Left ventricle myocardium inferior (tissue), 1 donor: ENCODE measurements at regions not wholly inside any gene's neighbourhood (a gene's known extent, or its start where the extent isn't known, plus 50 kb on each side); places are given as distances from the start of the nearest gene placed in this dataset.

Experiments used
- DNase-seq: peaks from one replicate; pipeline ENCODE4 v3.0.0-alpha.2; 2020
- H3K27ac ChIP-seq: fragments of 200-600 bp; replicated peaks from 2 replicates; pipeline ENCODE4 v1.8.0; 2021
- H3K27me3 ChIP-seq: fragments of 200-600 bp; 2 replicates; pipeline ENCODE4 v1.8.0; 2021; ENCODE audit warnings: low read depth
- H3K36me3 ChIP-seq: fragments of 200-600 bp; 2 replicates; pipeline ENCODE4 v1.8.0; 2021
- H3K4me1 ChIP-seq: fragments of 200-600 bp; 2 replicates; pipeline ENCODE4 v1.8.0; 2021
- H3K4me3 ChIP-seq: fragments of 200-600 bp; 2 replicates; pipeline ENCODE4 v1.8.0; 2021; ENCODE audit warnings: mild to moderate bottlenecking, moderate library complexity
- H3K9me3 ChIP-seq: fragments of 200-600 bp; replicated peaks from 2 replicates; pipeline ENCODE4 v1.8.0; 2021
- CTCF ChIP-seq: fragments of 200-600 bp; IDR thresholded peaks from 2 replicates; pipeline ENCODE4 v1.8.0; 2021; ENCODE audit warnings: antibody characterized with exemption, mild to moderate bottlenecking, borderline replicate concordance
- intact Hi-C: fragments of 100-400 bp; cut with micrococcal nuclease; formaldehyde crosslinking; loops from one replicate; pipeline ENCODE4 v1.11.0; 2022
- donor health status: DM: no; HTN: yes; CAD: no; lungs with severe emphysema.

- H3K4me3 ChIP-seq, result no peak overlapping the region
- intact Hi-C loops, result no loop called here
- H3K4me1 ChIP-seq, result peaks cover 6% of the 10 kb centered on the region
- no peaks in the 10 kb centered on the region for H3K36me3 ChIP-seq
- no peaks in the 10 kb centered on the region for H3K9me3 ChIP-seq
- DNase-seq, result no peak
- no peak for TF ChIP-seq CTCF
- peaks cover 15% of the 10 kb centered on the region for H3K27me3 ChIP-seq
- H3K27ac ChIP-seq, result no peak overlapping the region
Measured at GRCh38 chr12:124093297-124093696, 120.3 kb downstream of the ZNF664 start.

GRCh38 chr12:124094188-124094587, 121.2 kb downstream of the ZNF664 start:
- Histone ChIP-seq H3K27ac (no peak overlapping the region), H3K4me1 (peaks cover 6% of the 10 kb centered on the region), H3K36me3 (no peaks in the 10 kb centered on the region), H3K4me3 (no peak overlapping the region), H3K9me3 (no peaks in the 10 kb centered on the region), H3K27me3 (peaks cover 23% of the 10 kb centered on the region)
- TF ChIP-seq CTCF, result no peak
- intact Hi-C loops, result no loop called here
- no peak for DNase-seq

GRCh38 chr12:124094733-124095132, 121.7 kb downstream of the ZNF664 start:
- peaks cover 6% of the 10 kb centered on the region for H3K4me1 ChIP-seq
- no peak for TF ChIP-seq CTCF

GRCh38 chr12:124096109-124096508, 123.1 kb downstream of the ZNF664 start:
- Histone ChIP-seq H3K27me3 (peaks cover 30% of the 10 kb centered on the region), H3K9me3 (no peaks in the 10 kb centered on the region), H3K4me3 (no peak overlapping the region), H3K4me1 (peaks cover 6% of the 10 kb centered on the region), H3K27ac (no peak overlapping the region), H3K36me3 (no peaks in the 10 kb centered on the region)
- intact Hi-C loops, result no loop called here
- DNase-seq, result no peak
- no peak for TF ChIP-seq CTCF

More at GRCh38 chr12:124094733-124095132, 121.7 kb downstream of the ZNF664 start:
- no peak overlapping the region for H3K4me3 ChIP-seq
- no peak for DNase-seq
- no peak overlapping the region for H3K27ac ChIP-seq
- peaks cover 29% of the 10 kb centered on the region for H3K27me3 ChIP-seq
- H3K9me3 ChIP-seq, result no peaks in the 10 kb centered on the region
- intact Hi-C loops, result no loop called here
- H3K36me3 ChIP-seq, result no peaks in the 10 kb centered on the region

- no peaks in the 10 kb centered on the region for H3K36me3 ChIP-seq
Measured at GRCh38 chr12:124096869-124097434, 123.9 kb downstream of the ZNF664 start.

More at GRCh38 chr12:124096869-124097434, 123.9 kb downstream of the ZNF664 start:
- H3K4me1 ChIP-seq, result peaks cover 6% of the 10 kb centered on the region
- H3K4me3 ChIP-seq, result no peak overlapping the region
- intact Hi-C loops, result no loop called here
- no peak overlapping the region for H3K27ac ChIP-seq
- H3K27me3 ChIP-seq, result peaks cover 30% of the 10 kb centered on the region
- no peak for TF ChIP-seq CTCF
- no peaks in the 10 kb centered on the region for H3K9me3 ChIP-seq
- no peak for DNase-seq
